RCC 7860 (cell line): ENCODE measurements at regions not wholly inside any gene's neighbourhood (a gene's known extent, or its start where the extent isn't known, plus 50 kb on each side); places are given as distances from the start of the nearest gene placed in this dataset.

Source experiments
- DNase-seq: peaks from one replicate; pipeline ENCODE4 v3.0.0-alpha.2; 2015; ENCODE audit warnings: low spot score
- FAIRE-seq: peaks from 2 replicates; lab custom pipeline; 2012; peaks lifted over from hg19 to GRCh38; lab: Jason Lieb, UNC

DNA sequence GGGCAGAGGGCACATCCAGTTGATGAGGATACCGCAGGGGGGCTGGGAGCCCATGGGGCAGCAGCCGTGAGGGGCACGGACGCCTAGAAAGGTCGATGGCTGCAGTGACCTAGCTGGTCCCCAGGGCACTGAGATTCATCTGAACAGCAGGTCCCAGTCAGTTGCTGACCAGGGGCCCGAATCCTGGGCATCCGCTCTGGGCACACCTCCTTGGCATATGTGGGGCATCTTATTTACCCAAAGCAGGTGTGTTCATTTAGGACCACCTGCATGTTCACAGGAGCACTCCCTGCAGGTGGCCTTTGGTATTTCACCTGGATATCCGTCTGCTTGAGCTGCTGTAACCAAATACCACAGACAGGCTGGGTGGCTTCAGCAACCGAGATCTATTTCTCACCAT is 72.0 kb upstream of the ODC1 start:
- FAIRE-seq, result no peak
- no peak for DNase-seq

DNA sequence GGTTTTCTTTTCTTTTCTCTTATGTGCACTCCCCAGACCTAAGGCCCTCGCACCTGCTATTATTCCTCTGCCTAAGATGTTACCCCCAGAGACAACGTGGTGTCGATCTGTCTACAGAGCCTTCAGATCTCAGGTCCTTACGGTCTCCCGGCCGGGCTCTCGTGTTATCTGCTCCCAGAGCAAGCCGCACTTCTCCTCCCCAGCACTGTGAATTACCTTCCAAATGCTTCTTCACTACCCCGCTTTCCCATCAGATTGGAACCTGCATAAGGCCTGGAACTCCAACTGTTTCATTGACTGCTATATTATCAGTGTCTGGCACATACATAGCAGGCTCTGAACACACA is 71.2 kb upstream of the ODC1 start:
- FAIRE-seq, result no peak
- no peak for DNase-seq

- no peak for DNase-seq
- no peak for FAIRE-seq
These were observed 70.6 kb upstream of the ODC1 start for GRCh38 chr2:10518470-10519393.

DNA sequence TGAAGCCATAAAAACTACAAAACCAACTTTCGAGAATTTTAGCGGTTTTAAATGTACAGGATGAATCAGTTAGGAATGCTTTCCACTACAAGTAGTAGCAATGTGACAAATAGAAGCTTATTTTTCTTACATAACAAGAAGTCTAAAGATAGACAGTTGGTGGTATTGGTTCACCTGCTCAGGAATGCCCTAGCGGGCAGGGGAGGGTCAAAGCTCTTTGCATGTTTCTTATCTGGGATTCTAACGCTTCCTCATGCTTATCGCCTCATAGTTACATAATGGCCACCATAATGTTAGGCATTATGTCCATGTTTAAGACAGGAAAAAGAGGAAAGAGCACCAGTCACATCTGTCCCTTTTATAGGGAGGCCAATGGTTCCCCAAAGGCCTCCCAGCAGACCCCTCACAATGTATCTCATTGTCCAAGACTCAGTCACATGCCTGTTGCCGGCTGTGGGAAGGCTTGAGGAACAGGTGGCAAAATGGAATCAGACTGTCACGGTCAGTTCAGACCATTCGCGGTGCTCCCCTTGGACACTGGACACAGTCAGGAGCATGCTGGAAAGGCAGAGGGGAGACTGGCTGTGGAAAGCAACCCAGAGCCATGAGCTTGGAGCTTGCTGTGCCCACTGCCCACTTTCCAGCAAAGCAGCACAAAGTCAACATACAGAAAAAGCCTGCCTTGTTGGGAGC is 69.4 kb upstream of the ODC1 start:
- no peak for FAIRE-seq
- DNase-seq, result no peak

DNA sequence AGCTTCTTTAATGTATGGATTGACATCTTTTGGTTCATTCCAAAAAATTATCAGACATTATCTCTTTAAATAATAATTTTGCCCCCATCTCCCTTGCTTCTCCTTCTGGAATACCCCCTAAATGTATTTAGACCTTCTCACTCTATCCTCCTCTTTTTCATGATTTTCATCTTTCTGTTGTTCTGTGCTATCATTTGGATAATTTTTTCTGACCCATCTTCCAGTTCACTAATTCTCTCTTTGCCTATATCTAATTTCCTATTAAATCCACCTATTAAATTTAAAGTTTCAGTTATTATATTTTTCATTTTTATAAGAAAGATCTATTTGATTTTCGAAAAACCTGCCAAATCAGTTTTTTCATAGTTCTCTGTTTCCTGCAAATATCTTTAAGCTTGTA is 67.8 kb upstream of the ODC1 start:
- FAIRE-seq (no peak), DNase-seq (no peak)

DNA sequence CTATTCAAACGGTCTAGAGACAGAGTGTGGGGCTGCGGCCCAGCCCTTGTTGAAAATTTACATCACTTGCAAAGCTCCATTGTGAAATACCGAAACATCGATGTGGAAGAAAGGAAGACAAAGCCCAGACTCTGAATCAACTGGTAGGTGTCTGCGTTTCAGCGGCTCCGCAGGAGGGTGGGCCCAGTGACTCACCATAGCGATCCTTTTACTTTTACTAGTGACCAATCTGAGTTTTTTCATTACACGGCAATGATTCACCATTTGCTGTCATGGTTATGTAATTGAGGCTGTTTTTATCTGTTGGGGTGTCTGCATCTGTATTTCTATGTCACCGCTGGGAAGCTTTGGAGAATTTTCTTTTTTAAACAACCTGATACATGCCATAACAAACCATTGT is 66.6 kb upstream of the ODC1 start:
- DNase-seq (peak; percentile 95), FAIRE-seq (peak; percentile 93)

DNA sequence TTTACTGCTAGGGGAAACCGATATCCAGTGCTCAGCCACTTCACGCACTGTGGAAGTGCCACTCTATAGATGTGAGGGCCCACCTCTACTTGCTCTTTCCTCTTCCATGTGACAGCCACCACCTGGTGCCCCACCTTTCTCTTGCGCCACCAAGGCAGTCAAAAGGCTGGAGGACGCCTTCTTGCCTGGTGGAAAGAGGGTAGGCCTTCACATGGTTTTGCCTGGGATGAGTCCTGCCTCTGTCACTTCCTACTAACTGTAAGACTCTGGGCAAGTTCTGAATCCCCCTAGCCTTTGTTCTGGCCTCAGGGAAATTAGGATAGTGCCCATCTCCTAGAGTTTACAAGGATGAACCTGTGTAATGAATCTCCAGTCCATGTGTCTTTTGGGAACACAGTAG is 66.1 kb upstream of the ODC1 start:
- FAIRE-seq (no peak), DNase-seq (no peak)

DNA sequence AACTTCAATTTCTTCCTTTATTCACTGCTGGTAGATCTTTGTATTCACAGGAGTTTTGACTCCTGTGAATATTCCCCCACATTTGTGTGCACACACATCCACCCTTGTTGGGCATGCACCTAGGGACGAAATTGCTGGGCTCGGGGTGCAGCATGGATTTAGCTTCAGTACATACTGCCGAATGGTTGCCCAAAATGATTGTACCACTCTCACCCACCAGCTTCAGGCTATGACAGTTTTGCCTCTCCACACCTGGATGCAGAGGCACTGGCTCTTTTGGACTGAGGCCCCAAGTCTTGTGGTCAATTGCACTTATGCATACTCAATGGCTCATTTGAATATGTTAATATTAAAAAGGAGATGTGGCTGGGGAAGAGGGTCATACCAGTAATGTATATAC is 65.1 kb upstream of the ODC1 start:
- FAIRE-seq, result no peak
- DNase-seq, result no peak

DNA sequence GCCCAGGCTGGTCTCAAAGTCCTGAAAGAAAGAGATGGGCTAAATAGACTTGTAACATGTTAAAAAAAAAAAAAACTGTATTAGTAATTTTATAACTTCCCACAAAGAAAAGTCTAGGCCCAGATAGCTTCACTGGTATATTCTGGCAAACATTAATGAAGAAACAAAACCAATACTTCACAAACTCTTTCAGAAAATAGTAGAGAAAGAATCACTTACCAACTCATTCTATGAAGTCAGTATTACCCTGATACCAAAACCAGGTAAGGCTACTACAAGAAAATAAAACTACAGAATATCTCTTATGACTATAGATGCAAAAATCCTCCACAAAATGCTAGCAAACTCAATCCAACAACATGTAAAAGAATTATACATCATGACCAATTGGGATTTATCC is 59.9 kb upstream of the ODC1 start:
- no peak for DNase-seq
- no peak for FAIRE-seq

DNA sequence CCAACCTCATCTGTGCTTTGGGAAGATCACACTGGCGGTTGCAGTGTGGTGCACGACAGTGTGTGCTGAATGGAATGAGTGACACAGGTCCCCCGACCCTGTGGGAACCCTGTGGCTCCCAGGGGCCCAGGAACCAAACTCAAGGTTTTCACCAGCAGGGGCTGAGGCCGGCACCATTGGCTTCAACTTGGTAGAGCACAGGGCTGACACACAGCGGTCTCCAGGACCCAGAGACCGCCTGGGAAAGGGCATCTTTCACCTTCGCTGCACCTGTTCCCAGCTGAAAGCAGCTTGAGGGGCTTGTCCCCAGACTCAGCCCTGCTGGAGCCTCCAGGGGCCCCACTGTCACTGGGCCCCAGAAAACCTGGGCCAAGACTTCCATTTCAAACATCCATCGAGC is 59.0 kb upstream of the ODC1 start:
- DNase-seq, result no peak
- no peak for FAIRE-seq

DNA sequence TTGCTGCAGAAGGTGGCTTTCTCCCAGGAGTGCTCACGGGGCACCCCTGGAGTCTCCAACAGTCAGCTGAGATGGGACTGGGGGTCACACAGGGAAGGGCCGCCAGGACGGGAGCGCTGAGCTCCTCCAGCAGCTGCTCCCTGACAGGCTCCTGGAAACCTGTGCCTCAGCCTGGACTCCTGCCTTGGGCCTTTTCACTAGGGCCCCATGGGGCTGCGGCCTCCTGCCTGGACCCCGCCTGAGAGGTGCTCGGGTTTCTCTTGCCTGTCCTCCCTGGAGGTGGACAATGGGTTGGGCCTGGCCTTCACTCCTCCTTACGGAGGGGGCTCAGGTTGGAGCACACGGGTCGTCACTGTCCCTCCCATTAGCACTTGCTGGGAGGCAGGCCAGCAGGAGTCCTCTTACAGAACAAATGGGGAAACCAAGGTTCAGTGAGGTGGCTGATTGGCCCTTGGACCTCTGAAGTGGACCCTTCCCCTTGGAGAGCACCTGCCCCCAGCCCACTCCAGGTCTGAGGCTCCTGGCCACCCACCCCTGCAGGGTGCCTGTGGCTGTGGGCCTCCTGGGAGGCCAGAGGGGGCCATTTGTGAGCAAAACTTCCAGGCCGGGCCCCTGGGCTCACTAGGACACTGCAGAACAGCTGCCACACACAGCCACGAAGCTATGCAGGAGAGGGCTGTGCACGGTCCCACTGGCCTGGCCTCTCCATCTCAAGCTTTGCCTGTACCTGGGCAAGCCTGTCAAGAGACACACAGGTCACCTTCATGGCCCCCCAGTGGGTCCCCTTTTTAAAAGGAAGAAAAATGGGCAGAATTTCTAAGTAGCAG is 57.1 kb upstream of the ODC1 start:
- no peak for DNase-seq
- FAIRE-seq, result no peak

DNA sequence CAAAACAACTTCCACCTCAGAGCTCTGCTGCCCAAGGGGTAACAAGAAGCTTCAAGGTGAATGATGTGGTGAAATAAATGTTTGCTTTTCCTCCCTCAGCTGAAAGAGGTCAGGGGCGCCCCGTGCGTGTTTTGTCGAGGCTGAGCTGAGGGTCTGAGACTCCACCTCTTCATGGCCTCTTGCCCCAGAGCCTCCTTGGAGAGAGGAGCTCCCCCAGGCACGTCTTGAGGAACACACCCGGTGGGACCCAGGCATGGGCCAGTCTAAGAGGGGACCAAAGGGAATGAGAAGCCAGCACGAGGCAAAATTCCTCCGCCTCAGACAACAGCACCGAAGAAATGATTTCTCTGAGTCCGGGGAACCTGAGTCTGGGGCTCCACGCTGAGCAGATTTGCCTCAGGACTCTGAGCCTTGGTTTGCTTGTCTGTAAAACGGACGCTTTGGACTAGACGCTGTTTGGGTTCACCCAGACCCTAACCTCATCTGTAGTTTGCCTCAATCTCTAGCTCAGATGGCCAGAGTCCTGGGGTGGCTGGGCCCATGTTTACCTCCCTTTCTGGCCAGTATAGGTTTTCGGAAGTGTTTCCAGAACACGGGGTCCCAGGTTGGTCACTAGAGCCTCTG is 56.4 kb upstream of the ODC1 start:
- no peak for DNase-seq
- FAIRE-seq, result no peak

DNA sequence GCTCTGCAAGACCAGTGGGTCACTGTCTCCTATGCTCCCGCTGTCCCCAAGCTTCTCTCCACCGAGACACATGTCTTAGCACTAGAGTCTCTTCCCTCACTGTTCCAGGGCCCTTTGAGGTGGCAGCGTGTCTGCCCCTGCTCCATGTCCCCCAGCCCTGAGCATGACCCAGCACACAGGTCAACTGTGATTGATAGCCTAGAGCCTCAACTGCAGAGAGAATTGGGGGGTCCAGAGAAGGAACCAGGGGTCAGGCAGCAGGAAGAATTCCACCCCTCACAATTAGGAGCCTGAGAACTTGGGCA is 54.6 kb upstream of the ODC1 start:
- no peak for FAIRE-seq
- no peak for DNase-seq

GRCh38 chr2:10501980-10502802 is 54.1 kb upstream of the ODC1 start:
- DNase-seq, result no peak
- FAIRE-seq, result no peak

- FAIRE-seq (no peak), DNase-seq (no peak)
These were observed 53.4 kb upstream of the ODC1 start for GRCh38 chr2:10501451-10501961.

- peak; percentile 69 for DNase-seq
- FAIRE-seq, result peak; percentile 52
These were observed 52.7 kb upstream of the ODC1 start for GRCh38 chr2:10500601-10501361.

DNA sequence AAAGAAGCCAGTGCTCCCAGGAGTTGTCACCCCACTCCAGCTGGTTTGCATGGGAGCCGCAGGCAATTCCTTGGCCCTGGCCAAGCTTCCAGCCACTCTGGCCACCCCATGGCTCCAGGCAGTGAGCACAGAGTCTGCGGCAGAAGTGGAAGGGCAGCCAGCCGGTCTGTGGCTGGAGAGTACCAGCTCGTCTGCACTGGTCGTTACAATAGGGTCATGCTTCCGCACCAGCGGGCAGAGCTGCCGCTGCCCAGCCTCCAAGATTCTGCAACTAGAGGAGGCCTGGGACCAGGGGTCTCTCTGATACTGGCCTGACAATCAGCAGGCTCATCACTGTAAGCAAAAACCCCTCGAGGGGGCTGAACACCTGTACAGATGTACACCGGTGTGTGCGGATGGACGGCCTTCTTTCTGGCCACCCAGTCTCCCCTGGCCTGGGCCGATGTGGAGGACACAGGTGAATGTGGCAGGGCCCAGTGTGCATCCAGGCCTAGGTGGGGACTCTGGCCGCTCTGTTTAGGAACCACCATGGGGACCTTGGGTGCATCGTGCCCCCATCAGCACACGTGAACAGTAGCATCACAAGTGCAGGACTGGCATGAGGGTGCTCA is 51.9 kb upstream of the ODC1 start:
- DNase-seq (no peak), FAIRE-seq (no peak)

DNA sequence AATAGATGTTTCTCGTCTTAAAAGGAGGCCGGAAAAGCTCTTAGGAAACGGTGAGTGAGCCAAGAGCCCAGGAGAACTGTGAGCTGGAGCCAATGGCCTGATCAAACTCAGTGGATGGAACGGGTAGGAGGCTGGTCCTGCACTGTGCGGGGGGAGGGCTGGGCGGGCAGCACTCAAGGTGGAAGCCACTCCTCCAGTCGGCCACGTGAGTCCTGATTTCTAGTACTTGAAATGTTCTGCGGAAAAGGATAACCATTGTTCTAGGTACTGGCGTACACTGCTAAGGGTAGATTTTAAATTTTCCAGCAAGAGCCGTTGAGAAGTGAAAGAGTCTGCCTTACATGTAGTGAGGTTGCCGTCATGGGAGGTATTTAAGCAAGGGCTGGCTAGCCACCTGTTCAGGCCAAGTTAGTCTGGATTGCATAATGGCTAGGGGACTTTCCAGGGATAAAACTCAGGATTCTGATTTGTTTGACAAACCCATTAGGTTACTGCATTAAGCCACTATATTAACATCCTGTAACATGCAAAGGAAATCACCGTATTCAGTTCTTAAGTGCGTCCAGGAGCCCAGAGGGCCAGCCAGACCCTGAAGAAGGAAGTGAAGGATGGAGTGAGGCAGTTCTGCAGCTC is 51.3 kb upstream of the ODC1 start:
- DNase-seq, result no peak
- no peak for FAIRE-seq
